Body of pancreas (tissue), 4 donors: ENCODE measurements at regions not wholly inside any gene's neighbourhood (a gene's known extent, or its start where the extent isn't known, plus 50 kb on each side); places are given as distances from the start of the nearest gene placed in this dataset.

ENCODE experiments used
- CTCF ChIP-seq, 7 experiments: fragments of 450-650 bp in 4 of 7; fragments of 200-600 bp in 3 of 7; sonication (generic) in 3 of 7; IDR thresholded peaks; one replicate each; pipeline ENCODE4 v1.5.1; 2016 to 2019; ENCODE audit warnings: antibody characterized with exemption in 7 of 7
- POLR2A ChIP-seq, 3 donors: fragments of 450-650 bp; IDR thresholded peaks; one replicate each; pipeline ENCODE4 v1.6.1; 2016; ENCODE audit warnings: antibody characterized with exemption in 3 of 3, mild to moderate bottlenecking in 2 of 3

- TF ChIP-seq POLR2A (IDR thresholded peaks at IDR 0.05) (no peak), CTCF (IDR thresholded peaks at IDR 0.05) (peak; percentile 42 to 88 (median 82))
Observed at GRCh38 chr2:191501561-191502168, 176.3 kb upstream of the NABP1 start.
